ENCODE measurements at regions not wholly inside any gene's neighbourhood (a gene's known extent, or its start where the extent isn't known, plus 50 kb on each side); places are given as distances from the start of the nearest gene placed in this dataset.

DNA sequence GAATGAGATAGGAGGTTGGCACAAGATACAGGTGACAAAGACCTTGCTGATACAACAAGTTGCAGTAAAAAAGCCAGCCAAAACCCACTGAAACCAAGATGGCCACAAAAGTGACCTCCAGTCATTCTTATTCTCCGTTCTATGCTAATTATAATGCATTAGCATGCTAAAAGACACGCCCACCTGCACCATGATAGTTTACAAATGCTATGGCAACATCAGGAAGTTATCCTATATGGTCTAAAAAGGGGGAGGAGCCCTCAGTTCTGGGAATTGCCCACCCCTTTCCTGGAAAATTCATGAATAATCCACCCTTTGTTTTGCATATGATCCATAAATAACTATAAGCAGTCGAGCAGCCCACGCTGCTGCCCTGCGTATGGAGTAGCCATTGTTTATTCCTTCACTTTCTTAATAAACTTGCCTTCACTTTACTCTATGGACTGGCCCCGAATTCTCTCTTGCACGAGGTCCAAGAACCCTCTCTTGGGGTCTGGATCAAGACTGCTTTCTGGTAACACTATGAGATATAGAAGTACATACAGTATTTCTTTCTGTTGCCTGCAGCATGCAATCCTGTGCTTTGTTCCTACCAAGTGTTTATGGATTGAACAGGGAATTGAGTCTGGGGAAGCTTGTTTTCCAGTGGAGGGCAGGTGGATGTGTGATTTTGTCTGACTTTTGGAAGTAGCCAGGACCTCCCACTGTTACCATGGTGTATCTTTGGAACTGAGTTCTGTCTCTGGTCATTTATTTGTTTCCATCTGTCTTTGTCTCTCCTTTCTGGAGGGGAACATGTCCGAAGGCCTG, 72.0 kb upstream of the TGM3 start:
- TF ChIP-seq, protein P1, sequence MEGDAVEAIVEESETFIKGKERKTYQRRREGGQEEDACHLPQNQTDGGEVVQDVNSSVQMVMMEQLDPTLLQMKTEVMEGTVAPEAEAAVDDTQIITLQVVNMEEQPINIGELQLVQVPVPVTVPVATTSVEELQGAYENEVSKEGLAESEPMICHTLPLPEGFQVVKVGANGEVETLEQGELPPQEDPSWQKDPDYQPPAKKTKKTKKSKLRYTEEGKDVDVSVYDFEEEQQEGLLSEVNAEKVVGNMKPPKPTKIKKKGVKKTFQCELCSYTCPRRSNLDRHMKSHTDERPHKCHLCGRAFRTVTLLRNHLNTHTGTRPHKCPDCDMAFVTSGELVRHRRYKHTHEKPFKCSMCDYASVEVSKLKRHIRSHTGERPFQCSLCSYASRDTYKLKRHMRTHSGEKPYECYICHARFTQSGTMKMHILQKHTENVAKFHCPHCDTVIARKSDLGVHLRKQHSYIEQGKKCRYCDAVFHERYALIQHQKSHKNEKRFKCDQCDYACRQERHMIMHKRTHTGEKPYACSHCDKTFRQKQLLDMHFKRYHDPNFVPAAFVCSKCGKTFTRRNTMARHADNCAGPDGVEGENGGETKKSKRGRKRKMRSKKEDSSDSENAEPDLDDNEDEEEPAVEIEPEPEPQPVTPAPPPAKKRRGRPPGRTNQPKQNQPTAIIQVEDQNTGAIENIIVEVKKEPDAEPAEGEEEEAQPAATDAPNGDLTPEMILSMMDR (IDR thresholded peaks at IDR 0.05) = no peak
- TF ChIP-seq POLR2A (IDR thresholded peaks at IDR 0.05) = no peak
- no peak for TF ChIP-seq EP300 (IDR thresholded peaks at IDR 0.05)
